Stimulated activated CD8-positive, alpha-beta memory T cell treated with anti-CD3 and anti-CD28 coated beads, Interleukin-4, amount 100 ng/mL, for 4 hours (primary cell): ENCODE measurements at regions not wholly inside any gene's neighbourhood (a gene's known extent, or its start where the extent isn't known, plus 50 kb on each side); places are given as distances from the start of the nearest gene placed in this dataset.

Experiments
- DNase-seq, 2 donors: peaks; one replicate each; pipeline ENCODE4 v3.0.0-alpha.2; 2020; ENCODE audit warnings: low read depth in 2 of 2, low spot score in 1 of 2

GRCh38 chr6:9487128-9487527, 927.7 kb downstream of the TFAP2A start:
- DNase-seq: no peak

- DNase-seq: no peak
These were observed 928.9 kb downstream of the TFAP2A start for GRCh38 chr6:9485992-9486391.

- no peak for DNase-seq
These were observed 930.2 kb downstream of the TFAP2A start for GRCh38 chr6:9484686-9485085.

- no peak for DNase-seq
These were observed 930.8 kb downstream of the TFAP2A start for GRCh38 chr6:9484091-9484490.

GRCh38 chr6:9482030-9482738, 932.7 kb downstream of the TFAP2A start:
- DNase-seq: no peak

DNA sequence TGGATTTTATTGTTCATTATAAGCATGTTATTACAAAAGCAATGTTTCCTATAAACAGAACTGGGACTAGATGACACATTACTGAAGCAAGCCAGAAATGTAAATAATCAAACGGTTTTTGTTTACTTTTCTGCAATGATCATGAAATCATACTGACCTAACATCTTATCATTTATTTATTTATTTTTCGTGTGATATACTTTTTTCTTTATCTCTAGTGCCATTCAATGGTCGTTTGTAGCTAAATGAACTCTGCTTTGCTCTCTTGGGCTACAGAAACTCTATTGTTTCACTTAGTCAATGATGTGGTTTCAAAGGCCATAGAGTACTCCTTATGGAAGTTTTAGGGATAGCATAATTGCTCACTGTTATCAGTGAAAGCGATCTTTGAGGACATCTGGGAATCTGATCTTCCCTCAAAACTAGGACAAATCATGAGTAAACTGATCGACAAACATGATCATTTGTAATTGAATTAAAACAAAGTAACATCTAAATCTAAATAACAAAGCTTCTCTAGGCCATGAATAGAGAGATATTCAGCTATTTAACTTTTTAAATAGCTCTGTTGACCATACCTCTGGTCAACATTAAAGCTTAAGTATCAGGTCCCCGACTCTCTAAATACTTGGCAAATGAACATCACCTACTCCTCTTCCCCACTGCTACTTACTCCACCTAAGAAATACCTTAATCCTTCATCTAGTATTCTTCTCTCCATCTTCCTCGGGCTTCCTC, 933.4 kb downstream of the TFAP2A start:
- DNase-seq: no peak

GRCh38 chr6:9468277-9468676, 946.6 kb downstream of the TFAP2A start:
- DNase-seq: no peak

DNA sequence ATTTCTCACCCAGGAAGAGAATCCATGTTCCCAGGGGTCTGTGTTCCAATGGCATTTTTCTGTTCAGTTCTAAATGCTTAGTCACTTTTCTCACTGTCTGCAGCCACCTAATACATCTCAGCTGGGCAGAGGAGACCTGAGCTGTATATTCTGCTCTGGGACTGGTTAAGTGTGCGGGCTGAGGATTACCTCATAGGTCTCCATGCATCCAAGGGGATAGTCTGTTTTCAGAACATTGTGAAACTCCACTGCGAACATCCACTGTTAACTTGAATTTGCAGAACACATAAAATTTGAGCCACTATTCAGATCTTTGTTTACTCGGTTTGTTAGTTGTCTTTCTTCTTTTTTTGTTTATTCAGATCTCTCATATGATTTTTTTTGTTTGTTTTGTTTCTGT, 947.1 kb downstream of the TFAP2A start:
- no peak for DNase-seq

DNA sequence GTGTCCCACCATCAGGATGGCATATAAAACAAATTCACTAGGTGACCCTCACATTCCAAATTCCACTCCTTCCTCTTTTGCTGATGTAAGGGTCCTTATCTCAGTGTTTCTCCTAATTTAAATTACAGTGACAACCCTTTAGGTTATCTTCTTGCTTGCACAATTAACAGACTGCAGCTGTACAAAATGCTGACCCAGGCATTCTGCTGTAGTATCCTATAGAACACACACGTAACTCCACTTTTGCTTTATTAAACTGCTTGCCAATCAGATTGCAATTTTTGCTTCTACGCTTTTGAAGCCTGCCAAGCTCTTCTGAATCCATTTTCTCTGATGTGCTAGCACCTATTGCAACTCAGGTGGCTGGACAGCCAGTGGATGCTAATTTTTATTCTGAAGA, 950.3 kb downstream of the TFAP2A start:
- no peak for DNase-seq

- no peak for DNase-seq
These were observed 951.6 kb downstream of the TFAP2A start for GRCh38 chr6:9463311-9463710.

DNA sequence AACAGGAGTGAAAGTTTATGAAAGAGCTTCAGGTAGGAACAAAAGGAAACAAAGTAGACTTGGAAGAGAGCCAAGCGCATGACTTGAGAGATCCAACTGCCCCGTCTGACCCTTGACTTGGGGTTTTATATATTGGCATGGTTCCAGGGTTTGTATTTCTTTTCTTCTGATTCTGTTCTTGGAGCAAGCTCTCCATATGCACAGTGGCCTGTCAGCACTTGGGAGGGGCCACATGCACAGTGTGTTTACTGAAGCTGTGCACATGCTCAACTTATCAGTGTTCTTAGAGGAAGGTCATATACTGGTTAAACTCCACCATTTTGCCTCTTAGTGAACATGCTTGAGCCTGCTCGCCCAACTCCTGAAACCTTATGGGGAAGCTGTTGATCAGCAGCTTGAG, 953.7 kb downstream of the TFAP2A start:
- no peak for DNase-seq

DNA sequence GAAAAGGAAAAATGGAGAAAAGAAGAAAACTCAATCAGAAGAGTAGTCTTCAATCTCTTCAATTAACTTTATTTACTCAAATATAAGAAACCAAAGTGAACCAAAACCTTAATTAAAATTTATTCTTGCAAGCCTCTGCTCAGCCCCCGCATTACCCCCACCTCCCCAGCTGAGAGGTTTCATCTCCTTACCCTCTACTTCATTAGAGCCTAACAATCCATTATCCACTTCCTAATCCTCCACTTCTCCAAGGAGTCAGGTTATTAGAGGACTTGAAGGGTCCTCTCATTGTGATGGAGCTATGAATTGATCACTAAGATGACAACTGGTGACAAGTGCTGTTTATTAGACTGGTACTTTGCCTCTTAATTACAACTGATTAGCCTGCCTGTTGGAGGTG, 956.5 kb downstream of the TFAP2A start:
- no peak for DNase-seq

DNA sequence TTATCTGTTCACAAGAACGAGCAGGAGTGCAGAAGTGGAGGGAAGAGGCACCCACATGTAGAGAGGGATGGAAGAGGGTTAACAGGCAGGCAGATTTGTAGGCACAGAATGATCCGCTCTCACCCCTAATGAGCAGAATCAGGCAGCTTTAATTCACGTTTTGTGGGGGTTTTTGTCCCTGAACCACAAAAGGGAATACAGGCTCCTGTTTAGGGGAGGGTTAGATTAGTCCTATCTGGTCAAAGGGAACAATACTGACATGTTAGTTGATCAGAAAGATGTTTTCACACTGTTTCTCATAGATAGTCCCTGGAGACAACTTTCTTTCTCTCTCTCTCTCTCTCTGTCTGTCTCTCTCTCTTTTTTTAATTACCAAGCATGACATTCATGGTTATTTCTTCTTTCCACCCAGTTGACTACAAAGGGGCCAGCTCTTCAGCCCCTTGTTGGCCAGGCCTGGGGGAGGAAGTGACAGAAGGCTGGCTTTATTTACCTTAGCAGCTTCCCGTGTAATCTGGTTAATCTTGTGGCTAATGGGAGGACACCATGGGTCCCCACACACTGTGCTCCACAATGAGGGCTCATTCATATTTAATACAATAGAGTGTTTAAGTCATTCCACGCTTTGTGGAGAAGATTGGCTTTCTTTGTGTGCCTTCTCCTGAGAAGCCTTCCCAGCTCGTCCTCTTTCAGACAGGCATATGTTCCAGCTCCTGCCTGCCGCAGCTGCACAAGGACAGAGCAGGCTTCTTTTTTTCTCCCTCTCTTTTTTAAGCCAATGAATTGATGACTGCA, 958.8 kb downstream of the TFAP2A start:
- DNase-seq: no peak

GRCh38 chr6:9439621-9440330, 975.1 kb downstream of the TFAP2A start:
- no peak for DNase-seq

- DNase-seq: no peak
These were observed 977.0 kb downstream of the TFAP2A start for GRCh38 chr6:9437836-9438235.

DNA sequence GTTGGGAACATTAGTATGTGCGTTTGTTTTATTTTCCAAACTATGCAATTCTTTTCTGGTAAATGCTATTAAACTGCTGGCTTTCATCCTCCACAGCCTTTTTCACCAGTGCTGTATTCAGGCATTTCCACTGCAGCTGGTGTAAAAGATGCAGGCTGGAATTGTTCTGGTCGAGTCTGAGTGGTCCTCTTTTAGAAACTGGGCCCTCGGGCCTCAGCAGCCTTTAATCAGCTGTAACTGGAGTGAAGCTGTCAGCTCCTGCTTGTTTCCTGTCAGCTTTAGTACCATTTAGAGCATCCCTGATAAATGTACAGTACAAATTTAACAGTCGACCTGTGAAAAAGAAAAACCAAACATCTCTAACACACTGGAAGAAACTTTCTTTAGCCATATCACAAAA, 979.6 kb downstream of the TFAP2A start:
- DNase-seq: no peak

DNA sequence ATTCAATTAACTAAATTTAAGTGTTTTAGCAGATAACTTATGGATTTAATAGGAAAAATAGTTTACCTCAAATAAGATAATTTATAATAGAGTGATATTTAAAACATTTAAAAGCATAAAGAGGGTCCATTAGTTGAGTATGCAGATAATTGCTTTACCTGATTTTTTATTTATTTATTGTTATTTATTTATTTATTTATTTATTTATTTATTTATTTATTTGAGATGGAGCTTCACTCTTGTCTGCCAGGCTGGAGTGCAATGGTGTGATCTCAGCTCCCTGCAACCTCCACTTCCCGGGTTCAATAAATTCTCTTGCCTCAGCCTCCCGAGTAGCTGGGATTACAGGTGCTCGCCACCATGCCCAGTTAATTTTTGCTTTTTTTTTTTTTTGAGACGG, 982.9 kb downstream of the TFAP2A start:
- no peak for DNase-seq

- DNase-seq: no peak
These were observed 986.3 kb downstream of the TFAP2A start for GRCh38 chr6:9428421-9429172.

DNA sequence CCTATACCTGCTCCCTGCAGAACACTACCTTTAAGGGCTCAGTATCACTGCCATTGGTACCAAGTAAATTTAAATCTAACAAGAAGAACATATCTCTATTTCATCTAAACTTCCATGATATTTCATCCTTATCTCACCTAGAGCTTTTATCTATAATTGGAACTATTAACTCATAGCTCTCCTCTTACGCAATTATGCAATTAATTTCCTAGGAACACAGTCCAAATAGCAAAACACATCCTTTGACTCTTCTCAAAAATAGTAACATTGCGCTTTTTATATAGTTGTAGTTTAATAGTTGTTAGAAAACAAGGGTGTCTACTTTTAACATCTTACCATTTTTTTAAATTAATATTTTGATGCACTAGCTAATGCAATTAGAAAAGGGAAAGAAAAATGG, 986.8 kb upstream of the SLC35B3 start:
- DNase-seq: no peak

DNA sequence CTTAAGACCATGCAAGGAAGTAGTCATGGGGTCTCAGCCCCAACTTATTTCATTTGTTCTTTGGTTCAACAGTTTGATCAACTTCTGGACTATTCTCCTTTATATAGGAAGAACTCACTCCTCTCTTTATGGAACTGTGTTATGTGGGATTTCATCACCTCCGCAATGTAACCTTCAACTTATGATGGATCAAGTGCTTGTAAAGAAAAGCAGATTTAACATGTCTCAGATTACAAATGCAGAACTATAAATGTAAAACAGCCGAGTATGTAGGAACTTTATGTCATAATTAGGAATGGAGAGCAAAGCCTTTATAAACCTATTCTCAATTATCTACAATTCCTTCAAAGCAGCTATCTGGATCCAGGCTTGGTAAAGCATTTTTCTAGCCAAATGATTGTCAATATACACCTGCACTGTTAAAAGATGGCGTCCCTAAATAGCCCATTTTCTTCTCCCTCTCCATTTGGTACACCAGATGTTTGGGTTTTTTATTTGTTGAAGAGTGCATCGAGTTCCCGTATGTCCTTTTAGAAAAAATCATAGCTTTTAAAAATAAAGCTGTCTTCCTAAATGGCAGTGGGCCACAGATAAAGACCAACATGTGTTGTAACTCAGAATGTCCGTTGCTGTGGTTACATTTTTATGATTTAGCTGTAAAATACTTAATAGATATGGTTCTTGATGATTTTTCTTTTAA, 985.1 kb upstream of the SLC35B3 start:
- no peak for DNase-seq
